Stomach smooth muscle (tissue), 2 donors: ENCODE measurements at regions not wholly inside any gene's neighbourhood (a gene's known extent, or its start where the extent isn't known, plus 50 kb on each side); places are given as distances from the start of the nearest gene placed in this dataset.
A peak's percentile ranks its signal among the peaks of the same experiment; 100 is the strongest.

Experiments
- H3K27ac ChIP-seq: one replicate; pipeline ENCODE4 v1.7.0; 2013; ENCODE audit warnings: mild to moderate bottlenecking, low read length, inconsistent platforms
- H3K27me3 ChIP-seq, 2 donors: one replicate each; pipeline ENCODE4 v1.7.0; 2013; ENCODE audit warnings: low read length in 2 of 2; ENCODE audit not compliant: insufficient read depth in 2 of 2, control insufficient read depth in 1 of 2
- H3K36me3 ChIP-seq, 2 donors: one replicate each; pipeline ENCODE4 v1.7.0; 2013; ENCODE audit warnings: low read length in 2 of 2; ENCODE audit not compliant: control insufficient read depth in 2 of 2, insufficient read depth in 2 of 2
- H3K4me1 ChIP-seq: one replicate; pipeline ENCODE4 v1.7.0; 2013; ENCODE audit warnings: low read length; ENCODE audit not compliant: control insufficient read depth, insufficient read depth
- H3K4me3 ChIP-seq, 2 donors: one replicate each; pipeline ENCODE4 v1.7.0; 2013; ENCODE audit warnings: low read length in 2 of 2
- H3K9ac ChIP-seq, 2 donors: one replicate each; pipeline ENCODE4 v1.7.0; 2013; ENCODE audit warnings: low read length in 2 of 2, mild to moderate bottlenecking in 1 of 2
- H3K9me3 ChIP-seq, 2 donors: one replicate each; pipeline ENCODE4 v1.7.0; 2013; ENCODE audit warnings: low read length in 2 of 2; ENCODE audit not compliant: control insufficient read depth in 2 of 2
- donor health status: healthy.
- donor health status: Pancreatic carcinoma.

GRCh38 chr1:239706245-239706892 lies 320.0 kb downstream of the CHRM3 start:
- Histone ChIP-seq H3K36me3 (no peaks in the 10 kb centered on the region), H3K27me3 (no peaks in the 10 kb centered on the region), H3K4me1 (no peaks in the 10 kb centered on the region), H3K27ac (no peak overlapping the region), H3K9ac (no peak overlapping the region), H3K4me3 (no peak overlapping the region), H3K9me3 (no peaks in the 10 kb centered on the region)

GRCh38 chr1:239707615-239708014 lies 321.2 kb downstream of the CHRM3 start:
- Histone ChIP-seq H3K4me1 (no peaks in the 10 kb centered on the region), H3K27me3 (no peaks in the 10 kb centered on the region), H3K36me3 (no peaks in the 10 kb centered on the region), H3K9me3 (no peaks in the 10 kb centered on the region), H3K9ac (no peak overlapping the region), H3K4me3 (no peak overlapping the region), H3K27ac (no peak overlapping the region)

GRCh38 chr1:239708622-239709021 lies 322.3 kb downstream of the CHRM3 start:
- no peaks in the 10 kb centered on the region for H3K9me3 ChIP-seq
- no peaks in the 10 kb centered on the region for H3K4me1 ChIP-seq
- no peak overlapping the region for H3K9ac ChIP-seq
- H3K27ac ChIP-seq: no peak overlapping the region
- H3K36me3 ChIP-seq: no peaks in the 10 kb centered on the region
- no peaks in the 10 kb centered on the region for H3K27me3 ChIP-seq
- no peak overlapping the region for H3K4me3 ChIP-seq

- H3K36me3 ChIP-seq: no peaks in the 10 kb centered on the region
- H3K27ac ChIP-seq: no peak overlapping the region
- no peak overlapping the region for H3K9ac ChIP-seq
- no peaks in the 10 kb centered on the region for H3K9me3 ChIP-seq
- H3K27me3 ChIP-seq: no peaks in the 10 kb centered on the region
- H3K4me3 ChIP-seq: no peak overlapping the region
- no peaks in the 10 kb centered on the region for H3K4me1 ChIP-seq
Observed at GRCh38 chr1:239711768-239712167, 325.4 kb downstream of the CHRM3 start.

- Histone ChIP-seq H3K27ac (peak overlapping the region; percentile 13), H3K36me3 (no peaks in the 10 kb centered on the region), H3K9me3 (no peaks in the 10 kb centered on the region), H3K4me3 (no peak overlapping the region), H3K27me3 (no peaks in the 10 kb centered on the region), H3K4me1 (peaks cover 4% of the 10 kb centered on the region), H3K9ac (no peak overlapping the region)
Observed at GRCh38 chr1:239717097-239717917, 330.9 kb downstream of the CHRM3 start.

GRCh38 chr1:239717918-239718184 lies 331.5 kb downstream of the CHRM3 start:
- no peak overlapping the region for H3K9ac ChIP-seq
- no peaks in the 10 kb centered on the region for H3K27me3 ChIP-seq
- H3K36me3 ChIP-seq: no peaks in the 10 kb centered on the region
- peaks cover 4% of the 10 kb centered on the region for H3K4me1 ChIP-seq
- peak overlapping the region; percentile 20 for H3K27ac ChIP-seq
- no peaks in the 10 kb centered on the region for H3K9me3 ChIP-seq
- no peak overlapping the region for H3K4me3 ChIP-seq

GRCh38 chr1:239718571-239718970 lies 332.2 kb downstream of the CHRM3 start:
- no peaks in the 10 kb centered on the region for H3K27me3 ChIP-seq
- peaks cover 4% of the 10 kb centered on the region for H3K4me1 ChIP-seq
- peak overlapping the region; percentile 20 for H3K27ac ChIP-seq
- no peaks in the 10 kb centered on the region for H3K9me3 ChIP-seq
- no peaks in the 10 kb centered on the region for H3K36me3 ChIP-seq
- no peak overlapping the region for H3K9ac ChIP-seq
- no peak overlapping the region for H3K4me3 ChIP-seq

- Histone ChIP-seq H3K27me3 (no peaks in the 10 kb centered on the region), H3K27ac (no peak overlapping the region)
Observed at GRCh38 chr1:239718997-239719628, 332.7 kb downstream of the CHRM3 start.

GRCh38 chr1:239719642-239720258 lies 333.4 kb downstream of the CHRM3 start:
- Histone ChIP-seq H3K9ac (no peak overlapping the region), H3K4me3 (peak overlapping the region in 1 of 2 donors; percentile 24), H3K36me3 (no peaks in the 10 kb centered on the region), H3K27ac (no peak overlapping the region), H3K9me3 (no peaks in the 10 kb centered on the region), H3K4me1 (peaks cover 4% of the 10 kb centered on the region), H3K27me3 (no peaks in the 10 kb centered on the region)

More at GRCh38 chr1:239718997-239719628, 332.7 kb downstream of the CHRM3 start:
- Histone ChIP-seq H3K4me1 (peaks cover 4% of the 10 kb centered on the region), H3K9ac (no peak overlapping the region), H3K4me3 (no peak overlapping the region), H3K36me3 (no peaks in the 10 kb centered on the region), H3K9me3 (no peaks in the 10 kb centered on the region)

GRCh38 chr1:239722035-239722434 lies 335.7 kb downstream of the CHRM3 start:
- H3K4me1 ChIP-seq: peaks cover 4% of the 10 kb centered on the region
- H3K36me3 ChIP-seq: no peaks in the 10 kb centered on the region
- no peak overlapping the region for H3K27ac ChIP-seq
- H3K4me3 ChIP-seq: no peak overlapping the region
- no peaks in the 10 kb centered on the region for H3K9me3 ChIP-seq
- H3K9ac ChIP-seq: no peak overlapping the region
- H3K27me3 ChIP-seq: no peaks in the 10 kb centered on the region
